H54 (cell line): ENCODE measurements at regions not wholly inside any gene's neighbourhood (a gene's known extent, or its start where the extent isn't known, plus 50 kb on each side); places are given as distances from the start of the nearest gene placed in this dataset.

Experiments used
- DNase-seq: peaks from one replicate; pipeline ENCODE4 v3.0.0; 2011; ENCODE audit warnings: low spot score, mixed read lengths; ENCODE audit not compliant: insufficient read length
- FAIRE-seq: peaks from 3 replicates; lab custom pipeline; 2011; peaks lifted over from hg19 to GRCh38; lab: Jason Lieb, UNC
- POLR2A ChIP-seq: IDR thresholded peaks from 2 replicates; pipeline ENCODE4 v1.6.1; 2011; ENCODE audit warnings: low read depth, mild to moderate bottlenecking, low read length

GRCh38 chr22:48459859-48460823 is 1367.5 kb downstream of the BRD1 start:
- no peak for FAIRE-seq
- TF ChIP-seq POLR2A: no peak
- no peak for DNase-seq

- no peak for TF ChIP-seq POLR2A
- no peak for FAIRE-seq
- no peak for DNase-seq
These were observed 1368.4 kb downstream of the BRD1 start for GRCh38 chr22:48459259-48459658.

GRCh38 chr22:48456449-48456848 is 1371.2 kb downstream of the BRD1 start:
- no peak for DNase-seq
- TF ChIP-seq POLR2A: no peak
- no peak for FAIRE-seq

- TF ChIP-seq POLR2A: no peak
- no peak for FAIRE-seq
These were observed 1373.8 kb downstream of the BRD1 start for GRCh38 chr22:48453751-48454485.

GRCh38 chr22:48453171-48453570 is 1374.5 kb downstream of the BRD1 start:
- FAIRE-seq: no peak
- no peak for DNase-seq
- TF ChIP-seq POLR2A: no peak

More at GRCh38 chr22:48453751-48454485, 1373.8 kb downstream of the BRD1 start:
- no peak for DNase-seq

- no peak for DNase-seq
- no peak for FAIRE-seq
- TF ChIP-seq POLR2A: no peak
These were observed 1374.9 kb downstream of the BRD1 start for GRCh38 chr22:48452766-48453165.

- no peak for TF ChIP-seq POLR2A
- no peak for FAIRE-seq
- DNase-seq: no peak
These were observed 1375.8 kb downstream of the BRD1 start for GRCh38 chr22:48451891-48452290.

- no peak for DNase-seq
- FAIRE-seq: no peak
- no peak for TF ChIP-seq POLR2A
These were observed 1377.4 kb downstream of the BRD1 start for GRCh38 chr22:48450188-48450825.

- DNase-seq: no peak
- FAIRE-seq: no peak
- TF ChIP-seq POLR2A: no peak
These were observed 1378.0 kb downstream of the BRD1 start for GRCh38 chr22:48449466-48450187.

- no peak for TF ChIP-seq POLR2A
- FAIRE-seq: no peak
- DNase-seq: no peak
These were observed 1378.9 kb downstream of the BRD1 start for GRCh38 chr22:48448821-48449220.

GRCh38 chr22:48445113-48445827 is 1382.4 kb downstream of the BRD1 start:
- DNase-seq (no peak), FAIRE-seq (no peak)
- TF ChIP-seq POLR2A: peak; percentile 20; the same call in 1 of the 2 replicates

GRCh38 chr22:48444320-48445112 is 1383.2 kb downstream of the BRD1 start:
- FAIRE-seq: no peak
- no peak for DNase-seq
- no peak for TF ChIP-seq POLR2A
